GM12878 (cell line): ENCODE measurements at regions not wholly inside any gene's neighbourhood (a gene's known extent, or its start where the extent isn't known, plus 50 kb on each side); places are given as distances from the start of the nearest gene placed in this dataset.

ENCODE experiments used
- ATAC-seq: fragments of 200-7000 bp; cut with Tn5 transposase; 3 replicates; pipeline ENCODE4 v1.9.1; 2020; ENCODE audit warnings: mild to moderate bottlenecking, moderate library complexity
- BruUV-seq: library from RNA; stranded (reverse); fragments of 400-500 nt; replicated peaks from 2 replicates; lab custom pipeline; 2021; lab: Mats Ljungman, UMichigan
- CTCF ChIA-PET: fragments of 300-600 bp; sonication (Branson Sonifier 250); formaldehyde crosslinking; extraction: SDS; loops from one replicate; lab custom pipeline; 2021; ENCODE audit warnings: inconsistent platforms; lab: Yijun Ruan, JAX
- POLR2A ChIA-PET: fragments of 350-600 bp; formaldehyde crosslinking; extraction: SDS; loops from one replicate; lab custom pipeline; 2021; ENCODE audit warnings: inconsistent platforms; lab: Charles Lee
- RAD21 ChIA-PET: fragments of 300-600 bp; sonication (Branson Sonifier 250); formaldehyde crosslinking; loops from one replicate; lab custom pipeline; 2023; ENCODE audit warnings: antibody characterized with exemption; ENCODE audit not compliant: unreplicated experiment; lab: Charles Lee
- SMC1A ChIA-PET: fragments of 300-600 bp; sonication (Branson Sonifier 250); formaldehyde crosslinking; loops from one replicate; lab custom pipeline; 2023; ENCODE audit not compliant: unreplicated experiment, uncharacterized antibody; lab: Charles Lee
- DNase-seq: peaks from one replicate; pipeline ENCODE4 v3.0.0-alpha.2; 2011; ENCODE audit warnings: low read depth, low spot score
- FAIRE-seq: peaks from 3 replicates; lab custom pipeline; 2011; peaks lifted over from hg19 to GRCh38; lab: Jason Lieb, UNC
- H2AFZ ChIP-seq: 2 replicates; pipeline ENCODE4 v1.6.0; 2011; ENCODE audit warnings: low read depth, low read length, control low read depth; ENCODE audit not compliant: control insufficient read depth
- H3K27ac ChIP-seq: 2 replicates; pipeline ENCODE4 v1.5.1; 2011; ENCODE audit warnings: control low read depth; ENCODE audit not compliant: control insufficient read depth, insufficient read depth
- H3K27me3 ChIP-seq, 2 experiments: replicated peaks in 1 of 2; 2 replicates each; pipeline versions ENCODE4 v1.6.0 to v1.6.1; 2011; ENCODE audit warnings: low read length in 1 of 2; ENCODE audit not compliant: control insufficient read depth in 2 of 2, insufficient read depth in 2 of 2
- H3K36me3 ChIP-seq, 2 experiments: 2 replicates each; pipeline ENCODE4 v1.5.1; 2011; ENCODE audit warnings: low read length in 1 of 2; ENCODE audit not compliant: control insufficient read depth in 2 of 2, insufficient read depth in 2 of 2
- H3K4me1 ChIP-seq: 2 replicates; pipeline ENCODE4 v1.6.1; 2011; ENCODE audit warnings: mild to moderate bottlenecking, low read length, moderate library complexity, mixed read lengths; ENCODE audit not compliant: control insufficient read depth, insufficient read depth
- H3K4me2 ChIP-seq: 2 replicates; pipeline ENCODE4 v1.6.0; 2011; ENCODE audit warnings: control low read depth; ENCODE audit not compliant: control insufficient read depth, insufficient read depth
- H3K4me3 ChIP-seq: fragments of 200-600 bp; sonication (generic); 2 replicates; pipeline ENCODE4 v1.5.1; 2016
- H3K79me2 ChIP-seq: 2 replicates; pipeline ENCODE4 v1.6.0; 2011; ENCODE audit warnings: low read length; ENCODE audit not compliant: control insufficient read depth, insufficient read depth
- H3K9ac ChIP-seq: 2 replicates; pipeline ENCODE4 v1.8.0; 2011; ENCODE audit warnings: low read length, control low read depth, mixed read lengths; ENCODE audit not compliant: control insufficient read depth, insufficient read depth
- H3K9me3 ChIP-seq: replicated peaks from 3 replicates; pipeline ENCODE4 v1.5.1; 2011; ENCODE audit warnings: mild to moderate bottlenecking, low read length; ENCODE audit not compliant: control insufficient read depth, insufficient read depth
- H4K20me1 ChIP-seq: 2 replicates; pipeline ENCODE4 v1.6.0; 2011; ENCODE audit not compliant: control insufficient read depth, insufficient read depth
- CHD2 ChIP-seq: IDR thresholded peaks from 2 replicates; pipeline ENCODE4 v1.6.1; 2011; ENCODE audit warnings: low read depth, low read length, improper control_type of control experiment, borderline replicate concordance
- NFIC ChIP-seq: IDR thresholded peaks from 2 replicates; pipeline ENCODE4 v1.6.1; 2012; ENCODE audit warnings: low read depth, mild to moderate bottlenecking, inconsistent platforms, low read length, moderate library complexity
- SUZ12 ChIP-seq: fragments of 200-600 bp; sonication (generic); IDR thresholded peaks from one replicate; pipeline ENCODE4 v1.6.1; 2018; ENCODE audit warnings: antibody characterized with exemption, mild to moderate bottlenecking; ENCODE audit not compliant: unreplicated experiment
- WGBS: methylation state at CpG from one replicate; pipeline ENCODE4 v1.1.6; 2016; ENCODE audit warnings: low lambda C conversion rate; ENCODE audit not compliant: insufficient replicate concordance, insufficient coverage; ENCODE audit errors: missing lambda C conversion rate; 5-methylcytosine and 5-hydroxymethylcytosine counted together
- in situ Hi-C: fragments of 300-500 bp; cut with MboI; formaldehyde crosslinking; loops from 9 replicates; pipeline ENCODE4 v1.14.3; 2018; ENCODE audit warnings: mixed read lengths
- intact Hi-C: fragments of 100-400 bp; cut with micrococcal nuclease; formaldehyde crosslinking; loops from one replicate; pipeline ENCODE4 v1.14.2; 2022; ENCODE audit not compliant: unreplicated experiment
- TF ChIP-seq, protein P1 (sequence below): fragments of 150-350 bp; IDR thresholded peaks from 2 replicates; pipeline ENCODE4 v1.6.1; 2014; ENCODE audit warnings: mild to moderate bottlenecking, low read depth, low read length
- TF ChIP-seq, protein P2 (sequence below): fragments of 450-650 bp; IDR thresholded peaks from 2 replicates; pipeline ENCODE4 v1.6.1; 2016; ENCODE audit warnings: mild to moderate bottlenecking

DNA sequence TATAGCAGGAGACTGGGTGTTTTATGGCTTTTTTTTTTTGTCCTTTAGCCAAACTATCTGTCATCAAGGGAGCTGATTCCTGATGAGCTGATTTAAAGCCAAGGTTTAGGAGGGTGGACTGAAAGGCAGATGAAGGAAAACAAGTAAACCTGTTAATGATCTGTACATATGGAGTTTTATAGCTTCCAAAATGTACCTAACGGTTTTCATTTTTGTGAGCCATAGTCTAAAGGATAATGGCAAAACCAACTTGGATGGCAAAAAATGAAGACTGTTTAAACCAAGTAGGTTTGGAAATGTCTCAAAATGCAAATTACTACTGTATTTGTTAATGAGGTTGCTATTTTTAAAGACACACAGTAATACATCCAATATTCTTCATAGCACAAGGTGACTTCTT lies 281.5 kb downstream of the YTHDC2 start:
- H3K79me2 ChIP-seq, result no peaks in the 10 kb centered on the region
- in situ Hi-C loops, result no loop called here
- no peaks in the 10 kb centered on the region for H3K36me3 ChIP-seq
- ChIA-PET RAD21 (interaction anchor here (1.0 kb wide), 1 partner anchor 906 kb away, joined by 3 read pairs; no protein-coding TSS in a partner anchor), POLR2A (no interaction called here), SMC1A (no interaction called here), CTCF (no interaction called here)
- FAIRE-seq, result no peak
- no peaks in the 10 kb centered on the region for H3K27me3 ChIP-seq
- no TSS peak for BruUV-seq
- no peak overlapping the region for H2AFZ ChIP-seq
- no peaks in the 10 kb centered on the region for H4K20me1 ChIP-seq
- no peaks in the 10 kb centered on the region for H3K4me1 ChIP-seq
- no peak overlapping the region for H3K27ac ChIP-seq
- intact Hi-C loops, result no loop called here
- H3K4me3 ChIP-seq, result no peak overlapping the region
- no peak overlapping the region for H3K4me2 ChIP-seq
- no peak for TF ChIP-seq NFIC
- TF ChIP-seq, protein P1, sequence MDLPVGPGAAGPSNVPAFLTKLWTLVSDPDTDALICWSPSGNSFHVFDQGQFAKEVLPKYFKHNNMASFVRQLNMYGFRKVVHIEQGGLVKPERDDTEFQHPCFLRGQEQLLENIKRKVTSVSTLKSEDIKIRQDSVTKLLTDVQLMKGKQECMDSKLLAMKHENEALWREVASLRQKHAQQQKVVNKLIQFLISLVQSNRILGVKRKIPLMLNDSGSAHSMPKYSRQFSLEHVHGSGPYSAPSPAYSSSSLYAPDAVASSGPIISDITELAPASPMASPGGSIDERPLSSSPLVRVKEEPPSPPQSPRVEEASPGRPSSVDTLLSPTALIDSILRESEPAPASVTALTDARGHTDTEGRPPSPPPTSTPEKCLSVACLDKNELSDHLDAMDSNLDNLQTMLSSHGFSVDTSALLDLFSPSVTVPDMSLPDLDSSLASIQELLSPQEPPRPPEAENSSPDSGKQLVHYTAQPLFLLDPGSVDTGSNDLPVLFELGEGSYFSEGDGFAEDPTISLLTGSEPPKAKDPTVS, result no peak
- TF ChIP-seq, protein P2, sequence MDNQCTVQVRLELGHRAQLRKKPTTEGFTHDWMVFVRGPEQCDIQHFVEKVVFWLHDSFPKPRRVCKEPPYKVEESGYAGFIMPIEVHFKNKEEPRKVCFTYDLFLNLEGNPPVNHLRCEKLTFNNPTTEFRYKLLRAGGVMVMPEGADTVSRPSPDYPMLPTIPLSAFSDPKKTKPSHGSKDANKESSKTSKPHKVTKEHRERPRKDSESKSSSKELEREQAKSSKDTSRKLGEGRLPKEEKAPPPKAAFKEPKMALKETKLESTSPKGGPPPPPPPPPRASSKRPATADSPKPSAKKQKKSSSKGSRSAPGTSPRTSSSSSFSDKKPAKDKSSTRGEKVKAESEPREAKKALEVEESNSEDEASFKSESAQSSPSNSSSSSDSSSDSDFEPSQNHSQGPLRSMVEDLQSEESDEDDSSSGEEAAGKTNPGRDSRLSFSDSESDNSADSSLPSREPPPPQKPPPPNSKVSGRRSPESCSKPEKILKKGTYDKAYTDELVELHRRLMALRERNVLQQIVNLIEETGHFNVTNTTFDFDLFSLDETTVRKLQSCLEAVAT, result no peak
- TF ChIP-seq CHD2, result no peak
- TF ChIP-seq SUZ12, result no peak
- TF ChIP-seq, all 136 proteins: peak for 0
- Histone ChIP-seq H3K9me3 (no peaks in the 10 kb centered on the region), H3K9ac (no peak overlapping the region)
- 47% methylated on average over 1 of the region's 1 CpG for WGBS
- ATAC-seq (no peak), DNase-seq (no peak)
